ENCODE measurements at regions not wholly inside any gene's neighbourhood (a gene's known extent, or its start where the extent isn't known, plus 50 kb on each side); places are given as distances from the start of the nearest gene placed in this dataset.
"Not testable (repeated sequence)": the region's sequence is repeated elsewhere in the genome, so short reads cannot be mapped to it uniquely, and the experiment has no call there.

GRCh38 chr2:149759382-149759781 lies 171.8 kb upstream of the MMADHC start:
- H3K27me3 Mint-ChIP-seq, H3K4me3 Mint-ChIP-seq, H3K36me3 Mint-ChIP-seq, DNase-seq, H3K27ac Mint-ChIP-seq, CTCF ChIA-PET, H3K9me3 Mint-ChIP-seq, H3K4me1 Mint-ChIP-seq: not testable (repeated sequence)

DNA sequence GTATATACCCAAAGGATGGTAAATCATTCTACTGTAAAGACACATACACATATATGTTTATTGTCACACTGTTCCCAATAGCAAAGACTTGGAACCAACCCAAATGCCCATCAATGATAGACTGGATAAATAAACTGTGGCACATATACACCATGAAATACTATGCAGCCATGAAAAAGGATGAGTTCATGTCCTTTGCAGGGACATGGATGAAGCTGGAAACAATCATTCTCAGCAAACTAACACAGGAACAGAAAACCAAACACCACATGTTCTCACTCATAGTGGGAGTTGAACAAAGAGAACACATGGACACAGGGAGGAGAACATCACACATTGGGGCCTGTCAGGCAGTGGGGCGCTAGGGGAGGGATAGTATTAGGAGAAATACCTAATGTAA lies 167.1 kb upstream of the MMADHC start:
- H3K4me1 Mint-ChIP-seq, DNase-seq, H3K27ac Mint-ChIP-seq, H3K4me3 Mint-ChIP-seq, H3K36me3 Mint-ChIP-seq, CTCF ChIA-PET, H3K27me3 Mint-ChIP-seq: not testable (repeated sequence)
- peaks cover 11% of the 10 kb centered on the region for H3K9me3 Mint-ChIP-seq

DNA sequence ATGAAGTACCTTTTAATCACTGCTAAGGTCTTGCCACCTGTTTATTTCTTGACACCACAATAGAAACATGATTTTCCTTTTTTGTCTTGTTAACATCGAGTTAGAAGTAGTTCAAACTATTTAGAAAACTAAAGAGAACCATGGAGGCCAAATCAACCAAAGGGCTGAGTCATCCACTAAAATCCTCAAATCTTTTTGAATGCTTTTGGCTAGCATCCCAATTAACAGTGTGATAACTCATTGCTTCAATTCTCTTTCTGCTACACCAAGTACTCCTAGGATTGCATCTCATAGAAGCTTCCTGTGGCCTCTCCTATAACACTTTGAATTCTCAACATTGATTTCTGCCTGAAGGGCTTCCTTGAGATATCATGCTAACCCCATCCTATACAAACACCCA lies 159.9 kb upstream of the MMADHC start:
- Mint-ChIP-seq H3K27ac (no peak overlapping the region), H3K36me3 (no peaks in the 10 kb centered on the region), H3K27me3 (no peaks in the 10 kb centered on the region), H3K4me1 (no peaks in the 10 kb centered on the region), H3K9me3 (no peaks in the 10 kb centered on the region), H3K4me3 (no peak overlapping the region)
- no peak for DNase-seq
- CTCF ChIA-PET = no interaction called here

DNA sequence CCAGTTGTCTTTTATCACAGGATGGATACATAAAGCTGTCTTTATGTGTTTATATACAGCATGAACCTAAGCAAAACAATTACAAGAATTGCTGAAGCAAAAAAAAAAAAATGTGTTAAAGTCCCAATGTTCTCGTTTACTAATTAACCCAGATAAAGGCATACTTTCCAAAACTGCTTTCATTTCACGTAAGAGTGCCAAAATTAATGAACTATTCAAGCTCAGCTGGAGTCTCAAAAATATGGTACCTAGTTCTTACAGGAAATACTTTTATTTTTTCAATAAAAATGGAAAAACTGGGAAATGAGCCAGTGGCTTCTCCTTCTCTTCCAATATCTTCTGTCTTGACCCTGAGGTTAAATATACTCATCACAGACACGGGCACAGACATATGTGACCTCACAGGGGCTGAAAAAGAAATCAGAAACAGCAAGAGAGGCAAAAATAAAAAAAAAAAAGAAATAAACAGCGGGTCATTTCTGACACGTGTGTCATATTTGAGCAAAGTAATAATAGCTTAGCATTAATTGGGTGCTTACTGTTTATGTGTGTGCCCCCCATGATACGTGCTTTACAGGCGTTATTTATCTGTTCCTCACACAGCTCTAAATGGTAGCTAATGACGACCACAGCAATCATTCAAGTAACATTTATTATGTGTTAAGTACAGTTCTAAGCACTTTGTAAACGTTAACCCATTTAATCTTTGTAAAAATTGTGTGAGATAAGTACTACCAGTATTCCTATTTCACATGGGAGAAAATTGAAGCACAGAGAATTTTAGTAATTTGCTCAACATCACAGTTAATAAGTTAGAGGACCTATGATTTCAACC lies 158.0 kb upstream of the MMADHC start:
- H3K27ac Mint-ChIP-seq = peak overlapping the region; percentile 45

DNA sequence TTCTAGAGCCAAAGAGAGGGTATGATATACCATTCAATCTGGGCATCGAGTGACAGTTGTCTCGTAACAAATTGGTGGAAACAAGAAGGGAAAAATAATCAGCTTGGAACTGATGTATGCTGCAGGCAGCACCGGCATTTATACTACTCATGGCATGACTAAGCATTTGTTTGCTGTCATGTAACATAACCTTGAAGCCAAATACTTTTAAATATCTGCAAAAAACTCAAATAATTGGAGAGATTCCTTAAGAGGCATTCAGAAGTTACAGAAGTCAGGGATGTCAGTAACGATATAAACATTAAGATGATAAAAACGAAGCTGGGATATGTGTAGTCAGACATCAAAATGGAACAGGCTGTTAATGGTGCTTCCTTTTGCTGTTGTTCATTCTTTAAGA lies 157.3 kb upstream of the MMADHC start:
- no peaks in the 10 kb centered on the region for H3K4me1 Mint-ChIP-seq
- no peak for DNase-seq
- CTCF ChIA-PET = no interaction called here

More for the DNA sequence above, 158.0 kb upstream of the MMADHC start:
- Mint-ChIP-seq H3K27me3 (no peaks in the 10 kb centered on the region), H3K36me3 (no peaks in the 10 kb centered on the region), H3K4me1 (no peaks in the 10 kb centered on the region), H3K9me3 (no peaks in the 10 kb centered on the region), H3K4me3 (no peak overlapping the region)
- DNase-seq = no peak
- CTCF ChIA-PET = no interaction called here

GRCh38 chr2:149743842-149744448 lies 156.4 kb upstream of the MMADHC start:
- Mint-ChIP-seq H3K4me3 (no peak overlapping the region), H3K27me3 (no peaks in the 10 kb centered on the region)
- no peak for DNase-seq

More for the DNA sequence above, 157.3 kb upstream of the MMADHC start:
- Mint-ChIP-seq H3K27ac (no peak overlapping the region), H3K9me3 (no peaks in the 10 kb centered on the region), H3K4me3 (no peak overlapping the region), H3K36me3 (no peaks in the 10 kb centered on the region), H3K27me3 (no peaks in the 10 kb centered on the region)

DNA sequence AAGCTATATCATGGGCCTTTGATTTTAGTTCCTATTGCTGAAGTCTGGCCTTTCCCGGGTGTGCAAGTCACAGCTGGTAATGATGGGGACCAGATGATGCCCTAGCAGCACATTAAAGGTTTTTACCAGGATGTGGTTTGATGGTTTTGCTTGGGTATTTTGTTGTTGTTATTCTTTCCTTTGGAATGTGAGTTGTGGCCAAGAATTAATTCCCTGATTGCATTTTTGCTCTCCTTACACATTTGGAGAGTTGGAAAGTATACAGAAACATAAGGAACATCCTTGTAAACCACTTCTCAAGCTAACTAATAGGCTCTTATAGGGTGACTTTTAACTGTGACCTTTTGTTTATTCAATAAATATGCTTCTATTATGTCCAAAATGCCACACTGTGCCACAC lies 154.1 kb upstream of the MMADHC start:
- H3K36me3 Mint-ChIP-seq = no peaks in the 10 kb centered on the region
- no peaks in the 10 kb centered on the region for H3K4me1 Mint-ChIP-seq
- H3K27ac Mint-ChIP-seq = no peak overlapping the region
- H3K9me3 Mint-ChIP-seq = no peaks in the 10 kb centered on the region
- no peaks in the 10 kb centered on the region for H3K27me3 Mint-ChIP-seq
- no peak overlapping the region for H3K4me3 Mint-ChIP-seq
- CTCF ChIA-PET = no interaction called here
- DNase-seq = no peak

More at GRCh38 chr2:149743842-149744448, 156.4 kb upstream of the MMADHC start:
- CTCF ChIA-PET = no interaction called here
- Mint-ChIP-seq H3K36me3 (no peaks in the 10 kb centered on the region), H3K9me3 (no peaks in the 10 kb centered on the region), H3K4me1 (no peaks in the 10 kb centered on the region), H3K27ac (no peak overlapping the region)

DNA sequence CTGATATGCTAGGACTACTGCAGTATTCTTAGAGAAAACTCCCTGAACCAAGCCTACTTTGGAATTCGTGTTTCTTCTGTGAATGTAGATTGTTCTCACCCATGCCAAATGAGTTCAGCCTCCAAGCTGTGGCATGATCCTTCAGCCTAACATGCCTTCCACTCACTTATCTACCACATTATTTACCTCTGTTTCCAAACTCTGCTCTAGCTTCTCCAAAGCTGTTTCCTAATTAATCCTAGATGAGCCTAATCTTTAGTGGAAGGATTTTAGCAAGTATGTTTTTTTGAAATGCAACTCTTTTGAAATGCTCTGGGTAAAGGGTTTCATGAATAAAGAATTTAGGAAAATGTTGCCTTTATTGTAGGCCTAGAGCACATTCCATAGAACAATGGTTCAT lies 152.9 kb upstream of the MMADHC start:
- Mint-ChIP-seq H3K4me1 (no peaks in the 10 kb centered on the region), H3K27me3 (no peaks in the 10 kb centered on the region), H3K36me3 (no peaks in the 10 kb centered on the region), H3K27ac (no peak overlapping the region), H3K4me3 (no peak overlapping the region), H3K9me3 (no peaks in the 10 kb centered on the region)
- DNase-seq = no peak
- CTCF ChIA-PET = no interaction called here

DNA sequence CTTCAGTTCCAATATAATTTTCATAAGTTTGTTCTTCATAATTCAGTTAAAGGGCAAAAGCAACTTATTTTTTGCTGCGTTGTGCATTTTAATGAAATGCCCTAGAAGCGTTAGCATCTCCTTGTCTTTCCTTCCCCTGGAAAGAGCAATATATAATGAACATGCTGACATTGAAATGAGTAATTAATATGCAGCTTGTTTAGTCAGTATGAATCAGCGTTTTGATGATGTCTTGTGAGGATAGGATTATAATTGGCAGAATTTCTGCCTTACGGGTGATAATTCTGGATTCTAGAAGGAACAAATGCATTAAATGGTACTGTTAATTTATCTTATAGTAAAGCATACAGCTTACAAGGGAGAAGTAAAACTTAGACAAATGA lies 152.3 kb upstream of the MMADHC start:
- H3K4me1 Mint-ChIP-seq = no peaks in the 10 kb centered on the region
- H3K27me3 Mint-ChIP-seq = no peaks in the 10 kb centered on the region
- DNase-seq = no peak
- no peaks in the 10 kb centered on the region for H3K9me3 Mint-ChIP-seq
- no peaks in the 10 kb centered on the region for H3K36me3 Mint-ChIP-seq
- no peak overlapping the region for H3K4me3 Mint-ChIP-seq
- H3K27ac Mint-ChIP-seq = no peak overlapping the region
- CTCF ChIA-PET = no interaction called here

- no peaks in the 10 kb centered on the region for H3K4me1 Mint-ChIP-seq
- no peak for DNase-seq
- no peaks in the 10 kb centered on the region for H3K9me3 Mint-ChIP-seq
- H3K27me3 Mint-ChIP-seq = no peaks in the 10 kb centered on the region
- CTCF ChIA-PET = no interaction called here
- no peak overlapping the region for H3K4me3 Mint-ChIP-seq
- no peaks in the 10 kb centered on the region for H3K36me3 Mint-ChIP-seq
- no peak overlapping the region for H3K27ac Mint-ChIP-seq
Observed at GRCh38 chr2:149739171-149739882, 151.8 kb upstream of the MMADHC start.

GRCh38 chr2:149738767-149739166 lies 151.2 kb upstream of the MMADHC start:
- Mint-ChIP-seq H3K4me3 (no peak overlapping the region), H3K36me3 (no peaks in the 10 kb centered on the region), H3K4me1 (no peaks in the 10 kb centered on the region), H3K27me3 (no peaks in the 10 kb centered on the region), H3K9me3 (no peaks in the 10 kb centered on the region), H3K27ac (no peak overlapping the region)
- no peak for DNase-seq
- CTCF ChIA-PET = no interaction called here

DNA sequence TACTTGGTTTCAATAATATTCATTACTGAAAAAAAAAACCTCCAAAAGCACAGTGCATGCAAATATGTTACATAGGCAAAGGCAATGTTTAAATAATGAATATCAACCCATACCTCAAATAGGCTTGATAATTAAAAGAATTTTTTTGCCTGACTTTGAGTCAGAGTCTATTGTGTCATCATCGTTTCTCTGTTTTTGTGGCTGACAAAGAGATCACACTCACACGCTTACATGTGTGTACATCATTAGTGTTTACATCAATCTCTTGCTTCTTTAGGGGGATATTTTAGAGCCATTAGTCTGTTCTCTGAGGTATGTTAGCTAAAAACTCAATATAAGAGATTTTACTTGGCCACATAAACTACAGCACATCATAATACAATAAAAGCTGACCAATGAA lies 150.3 kb upstream of the MMADHC start:
- Mint-ChIP-seq H3K4me1 (no peaks in the 10 kb centered on the region), H3K27ac (no peak overlapping the region), H3K9me3 (no peaks in the 10 kb centered on the region), H3K4me3 (no peak overlapping the region), H3K36me3 (no peaks in the 10 kb centered on the region), H3K27me3 (no peaks in the 10 kb centered on the region)
- DNase-seq = no peak
- CTCF ChIA-PET = no interaction called here

DNA sequence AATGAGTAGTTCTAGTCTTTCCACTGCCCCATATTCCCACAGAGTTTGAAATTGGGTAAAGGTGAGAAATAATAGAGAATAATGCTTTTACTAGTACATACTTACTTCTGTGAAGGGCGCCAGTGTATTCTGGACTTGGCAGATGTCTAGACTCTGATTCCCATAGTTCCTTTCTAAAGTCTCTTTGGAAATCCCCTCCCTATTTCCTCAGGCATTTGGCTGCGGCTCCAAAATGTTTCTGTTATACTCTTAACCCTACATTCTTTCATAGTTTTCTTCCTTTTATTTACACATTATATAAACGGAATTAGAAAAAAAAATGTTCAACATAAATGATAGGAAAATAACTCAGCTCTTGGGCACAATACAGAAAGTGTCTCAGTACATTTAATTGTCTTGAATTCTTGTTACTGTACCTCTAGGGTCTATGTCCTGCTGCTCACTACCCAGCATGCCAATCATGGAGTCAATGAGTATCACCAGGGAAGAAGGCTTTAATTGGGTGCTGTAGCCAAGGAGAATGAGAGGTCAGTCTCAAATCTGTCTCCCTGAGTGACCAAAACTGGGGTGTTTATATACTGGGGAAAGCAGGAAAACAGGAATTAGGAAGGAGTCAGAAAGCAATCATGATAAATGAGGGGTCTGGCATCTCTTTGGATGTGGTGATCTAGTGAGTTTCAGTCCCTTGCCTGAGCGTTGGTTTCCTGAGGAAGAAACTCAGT lies 147.8 kb upstream of the MMADHC start:
- Mint-ChIP-seq H3K27me3 (no peaks in the 10 kb centered on the region), H3K36me3 (no peaks in the 10 kb centered on the region), H3K4me1 (no peaks in the 10 kb centered on the region), H3K4me3 (no peak overlapping the region), H3K27ac (no peak overlapping the region), H3K9me3 (no peaks in the 10 kb centered on the region)
- CTCF ChIA-PET = no interaction called here
- no peak for DNase-seq

DNA sequence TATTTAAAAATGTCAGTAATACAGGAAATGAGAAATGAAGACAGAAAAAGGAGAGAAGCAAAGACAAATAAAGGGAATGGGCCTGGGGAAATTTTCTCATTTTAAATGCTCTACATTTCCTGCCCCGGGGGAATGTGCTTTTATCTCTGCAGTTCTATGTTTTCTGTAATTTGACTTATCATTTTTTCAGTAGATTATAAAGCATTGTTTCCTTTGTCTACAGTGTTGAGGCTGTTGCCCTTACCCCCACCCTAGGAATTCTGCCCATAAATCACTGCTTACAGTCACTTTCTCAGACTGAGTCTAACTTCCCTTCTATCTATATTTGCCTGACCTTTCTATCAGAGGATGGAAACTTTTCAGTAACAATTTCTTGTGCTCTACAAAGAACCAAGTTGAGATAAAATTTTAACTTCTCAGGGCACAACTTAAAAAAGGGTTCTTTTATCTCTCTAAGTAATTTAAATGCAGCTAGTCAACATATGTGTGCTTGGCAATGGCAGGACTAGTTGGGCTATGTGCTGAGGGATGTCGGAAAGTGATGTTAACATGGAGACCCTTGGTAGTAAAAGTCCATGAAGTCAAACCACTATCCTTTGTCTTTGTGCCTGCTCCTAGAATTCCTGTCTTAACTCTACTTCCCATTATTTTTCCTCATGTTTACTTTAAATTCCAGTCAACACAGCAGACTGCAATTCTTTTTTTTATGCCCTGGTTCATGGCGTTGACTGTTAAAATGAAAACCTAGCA lies 146.5 kb upstream of the MMADHC start:
- no peak for DNase-seq
- H3K4me3 Mint-ChIP-seq = no peak overlapping the region
- no peak overlapping the region for H3K27ac Mint-ChIP-seq
- CTCF ChIA-PET = no interaction called here
- no peaks in the 10 kb centered on the region for H3K36me3 Mint-ChIP-seq
- no peaks in the 10 kb centered on the region for H3K4me1 Mint-ChIP-seq
- no peaks in the 10 kb centered on the region for H3K27me3 Mint-ChIP-seq
- no peaks in the 10 kb centered on the region for H3K9me3 Mint-ChIP-seq

Data from activated naive CD4-positive, alpha-beta T cell treated with anti-CD3 and anti-CD28 coated beads, Interleukin-2, amount 10 ng/mL, durations not matched to agents 7 days and 5 days (primary cell).